ENCODE measurements at regions not wholly inside any gene's neighbourhood (a gene's known extent, or its start where the extent isn't known, plus 50 kb on each side); places are given as distances from the start of the nearest gene placed in this dataset.

GRCh38 chr4:123819362-123820035, 422.9 kb downstream of the SPRY1 start:
- DNase-seq: peak; percentile 66 to 78
- H3K9me3 ChIP-seq (ENCODE audit: control insufficient read depth, low read depth, low read length): peaks cover 4% of the 10 kb centered on the region

GRCh38 chr4:123821861-123822260, 425.3 kb downstream of the SPRY1 start:
- Histone ChIP-seq H3K27ac (ENCODE audit: low read length) (peak overlapping the region; percentile 62), H3K36me3 (ENCODE audit: control insufficient read depth, insufficient read depth, low read length) (no peaks in the 10 kb centered on the region)
- DNase-seq: peak; percentile 76 to 85

More at GRCh38 chr4:123819362-123820035, 422.9 kb downstream of the SPRY1 start:
- peak overlapping the region; percentile 49 for H3K27ac ChIP-seq (ENCODE audit: low read length)
- H3K27me3 ChIP-seq (ENCODE audit: control insufficient read depth, insufficient read depth, low read length): no peaks in the 10 kb centered on the region
- peaks cover 11% of the 10 kb centered on the region for H3K4me1 ChIP-seq (ENCODE audit: control insufficient read depth, insufficient read depth, low read length)
- no peaks in the 10 kb centered on the region for H3K36me3 ChIP-seq (ENCODE audit: control insufficient read depth, insufficient read depth, low read length)
- H3K4me3 ChIP-seq (ENCODE audit: low read length): no peak overlapping the region

GRCh38 chr4:123822353-123822752, 425.8 kb downstream of the SPRY1 start:
- no peak overlapping the region for H3K4me3 ChIP-seq (ENCODE audit: low read length)
- peaks cover 14% of the 10 kb centered on the region for H3K4me1 ChIP-seq (ENCODE audit: control insufficient read depth, insufficient read depth, low read length)
- WGBS (ENCODE audit: insufficient coverage, low lambda C conversion rate): 100% methylated on average over 1 of the region's 2 CpGs
- H3K36me3 ChIP-seq (ENCODE audit: control insufficient read depth, insufficient read depth, low read length): no peaks in the 10 kb centered on the region
- H3K27ac ChIP-seq (ENCODE audit: low read length): peak overlapping the region; percentile 62
- no peaks in the 10 kb centered on the region for H3K27me3 ChIP-seq (ENCODE audit: control insufficient read depth, insufficient read depth, low read length)
- peaks cover 4% of the 10 kb centered on the region for H3K9me3 ChIP-seq (ENCODE audit: control insufficient read depth, low read depth, low read length)
- DNase-seq: no peak

More at GRCh38 chr4:123821861-123822260, 425.3 kb downstream of the SPRY1 start:
- Histone ChIP-seq H3K4me1 (ENCODE audit: control insufficient read depth, insufficient read depth, low read length) (peaks cover 14% of the 10 kb centered on the region), H3K9me3 (ENCODE audit: control insufficient read depth, low read depth, low read length) (peaks cover 4% of the 10 kb centered on the region), H3K4me3 (ENCODE audit: low read length) (no peak overlapping the region), H3K27me3 (ENCODE audit: control insufficient read depth, insufficient read depth, low read length) (no peaks in the 10 kb centered on the region)

- H3K36me3 ChIP-seq (ENCODE audit: control insufficient read depth, insufficient read depth, low read length): no peaks in the 10 kb centered on the region
- peaks cover 4% of the 10 kb centered on the region for H3K9me3 ChIP-seq (ENCODE audit: control insufficient read depth, low read depth, low read length)
- peaks cover 14% of the 10 kb centered on the region for H3K4me1 ChIP-seq (ENCODE audit: control insufficient read depth, insufficient read depth, low read length)
- DNase-seq: no peak
- WGBS (ENCODE audit: insufficient coverage, low lambda C conversion rate): 100% methylated on average over 2 of the region's 4 CpGs
- H3K4me3 ChIP-seq (ENCODE audit: low read length): no peak overlapping the region
- no peaks in the 10 kb centered on the region for H3K27me3 ChIP-seq (ENCODE audit: control insufficient read depth, insufficient read depth, low read length)
- H3K27ac ChIP-seq (ENCODE audit: low read length): no peak overlapping the region
Observed at GRCh38 chr4:123823244-123823643, 426.6 kb downstream of the SPRY1 start.

GRCh38 chr4:123824524-123824923, 427.9 kb downstream of the SPRY1 start:
- Histone ChIP-seq H3K27me3 (ENCODE audit: control insufficient read depth, insufficient read depth, low read length) (no peaks in the 10 kb centered on the region), H3K36me3 (ENCODE audit: control insufficient read depth, insufficient read depth, low read length) (no peaks in the 10 kb centered on the region), H3K9me3 (ENCODE audit: control insufficient read depth, low read depth, low read length) (peaks cover 4% of the 10 kb centered on the region), H3K4me3 (ENCODE audit: low read length) (no peak overlapping the region), H3K27ac (ENCODE audit: low read length) (peak overlapping the region; percentile 57), H3K4me1 (ENCODE audit: control insufficient read depth, insufficient read depth, low read length) (peaks cover 14% of the 10 kb centered on the region)
- peak in 1 of 2 donors; percentile 62 for DNase-seq
- 100% methylated on average over 1 of the region's 1 CpG for WGBS (ENCODE audit: insufficient coverage, low lambda C conversion rate)

GRCh38 chr4:123825596-123826291, 429.1 kb downstream of the SPRY1 start:
- no peak overlapping the region for H3K4me3 ChIP-seq (ENCODE audit: low read length)
- no peak overlapping the region for H3K27ac ChIP-seq (ENCODE audit: low read length)
- H3K27me3 ChIP-seq (ENCODE audit: control insufficient read depth, insufficient read depth, low read length): no peaks in the 10 kb centered on the region
- WGBS (ENCODE audit: insufficient coverage, low lambda C conversion rate): no CpG with 5 or more reads among the region's 1 CpG
- no peak for DNase-seq
- H3K9me3 ChIP-seq (ENCODE audit: control insufficient read depth, low read depth, low read length): peaks cover 4% of the 10 kb centered on the region
- peaks cover 11% of the 10 kb centered on the region for H3K4me1 ChIP-seq (ENCODE audit: control insufficient read depth, insufficient read depth, low read length)
- H3K36me3 ChIP-seq (ENCODE audit: control insufficient read depth, insufficient read depth, low read length): no peaks in the 10 kb centered on the region

- Histone ChIP-seq H3K9me3 (ENCODE audit: control insufficient read depth, low read depth, low read length) (peaks cover 4% of the 10 kb centered on the region), H3K4me3 (ENCODE audit: low read length) (no peak overlapping the region), H3K4me1 (ENCODE audit: control insufficient read depth, insufficient read depth, low read length) (peaks cover 8% of the 10 kb centered on the region), H3K27ac (ENCODE audit: low read length) (no peak overlapping the region), H3K27me3 (ENCODE audit: control insufficient read depth, insufficient read depth, low read length) (no peaks in the 10 kb centered on the region), H3K36me3 (ENCODE audit: control insufficient read depth, insufficient read depth, low read length) (no peaks in the 10 kb centered on the region)
- DNase-seq: no peak
- no CpG with 5 or more reads among the region's 2 CpGs for WGBS (ENCODE audit: insufficient coverage, low lambda C conversion rate)
Observed at GRCh38 chr4:123826896-123827295, 430.3 kb downstream of the SPRY1 start.

- Histone ChIP-seq H3K4me1 (ENCODE audit: control insufficient read depth, insufficient read depth, low read length) (peaks cover 5% of the 10 kb centered on the region), H3K27ac (ENCODE audit: low read length) (no peak overlapping the region), H3K9me3 (ENCODE audit: control insufficient read depth, low read depth, low read length) (peaks cover 3% of the 10 kb centered on the region), H3K36me3 (ENCODE audit: control insufficient read depth, insufficient read depth, low read length) (no peaks in the 10 kb centered on the region), H3K4me3 (ENCODE audit: low read length) (no peak overlapping the region), H3K27me3 (ENCODE audit: control insufficient read depth, insufficient read depth, low read length) (no peaks in the 10 kb centered on the region)
- WGBS (ENCODE audit: insufficient coverage, low lambda C conversion rate): 86% methylated on average over 2 of the region's 2 CpGs
- DNase-seq: no peak
Observed at GRCh38 chr4:123827511-123827910, 430.9 kb downstream of the SPRY1 start.

- peaks cover 3% of the 10 kb centered on the region for H3K9me3 ChIP-seq (ENCODE audit: control insufficient read depth, low read depth, low read length)
- H3K4me3 ChIP-seq (ENCODE audit: low read length): no peak overlapping the region
- DNase-seq: no peak
- peaks cover 3% of the 10 kb centered on the region for H3K4me1 ChIP-seq (ENCODE audit: control insufficient read depth, insufficient read depth, low read length)
- no peaks in the 10 kb centered on the region for H3K36me3 ChIP-seq (ENCODE audit: control insufficient read depth, insufficient read depth, low read length)
- WGBS (ENCODE audit: insufficient coverage, low lambda C conversion rate): 88% methylated on average over 3 of the region's 6 CpGs
- H3K27me3 ChIP-seq (ENCODE audit: control insufficient read depth, insufficient read depth, low read length): no peaks in the 10 kb centered on the region
- H3K27ac ChIP-seq (ENCODE audit: low read length): no peak overlapping the region
Observed at GRCh38 chr4:123830930-123831329, 434.3 kb downstream of the SPRY1 start.

- peak; percentile 49 for DNase-seq
- no peak overlapping the region for H3K4me3 ChIP-seq (ENCODE audit: low read length)
- H3K4me1 ChIP-seq (ENCODE audit: control insufficient read depth, insufficient read depth, low read length): peaks cover 3% of the 10 kb centered on the region
- H3K9me3 ChIP-seq (ENCODE audit: control insufficient read depth, low read depth, low read length): peaks cover 3% of the 10 kb centered on the region
- H3K27me3 ChIP-seq (ENCODE audit: control insufficient read depth, insufficient read depth, low read length): no peaks in the 10 kb centered on the region
- H3K27ac ChIP-seq (ENCODE audit: low read length): peak overlapping the region; percentile 58
- H3K36me3 ChIP-seq (ENCODE audit: control insufficient read depth, insufficient read depth, low read length): no peaks in the 10 kb centered on the region
- no CpG with 5 or more reads among the region's 7 CpGs for WGBS (ENCODE audit: insufficient coverage, low lambda C conversion rate)
Observed at GRCh38 chr4:123832173-123833026, 435.8 kb downstream of the SPRY1 start.

Measured in large intestine (tissue), 3 donors.